ENCODE measurements at regions not wholly inside any gene's neighbourhood (a gene's known extent, or its start where the extent isn't known, plus 50 kb on each side); places are given as distances from the start of the nearest gene placed in this dataset.
A peak's percentile ranks its signal among the peaks of the same experiment; 100 is the strongest.

GRCh38 chr17:77420095-77420803 lies 279.5 kb downstream of the SEC14L1 start:
- H3K27ac ChIP-seq (ENCODE audit: low read length): no peak overlapping the region

GRCh38 chr17:77420804-77421629 lies 280.2 kb downstream of the SEC14L1 start:
- Histone ChIP-seq H3K36me3 (replicated peaks; ENCODE audit: low read depth, low read length) (no peaks in the 10 kb centered on the region), H3K4me3 (ENCODE audit: low read length) (peak overlapping the region; percentile 42), H3K79me2 (ENCODE audit: low read length) (no peaks in the 10 kb centered on the region), H3K9ac (ENCODE audit: low read length) (no peak overlapping the region), H3K4me1 (ENCODE audit: low read length) (peaks cover 7% of the 10 kb centered on the region; the same call in 1 of the 2 replicates), H3K4me2 (ENCODE audit: low read length) (peak overlapping the region; percentile 45), H3K27ac (ENCODE audit: low read length) (no peak overlapping the region), H2AFZ (ENCODE audit: low read depth, low read length) (peak overlapping the region; percentile 52), H4K20me1 (ENCODE audit: insufficient read depth, low read length) (no peaks in the 10 kb centered on the region), H3K9me3 (ENCODE audit: insufficient read depth, low read length) (no peaks in the 10 kb centered on the region), H3K27me3 (ENCODE audit: low read depth, low read length) (peaks cover 15% of the 10 kb centered on the region)
- TF ChIP-seq CTCF (IDR thresholded peaks at IDR 0.05; ENCODE audit: low read depth, low read length) (no peak), EZH2phosphoT487 (IDR thresholded peaks at IDR 0.05; ENCODE audit: low read depth) (no peak)

More at GRCh38 chr17:77420095-77420803, 279.5 kb downstream of the SEC14L1 start:
- H3K4me3 ChIP-seq (ENCODE audit: low read length): no peak overlapping the region
- no peaks in the 10 kb centered on the region for H3K36me3 ChIP-seq (replicated peaks; ENCODE audit: low read depth, low read length)
- H3K9me3 ChIP-seq (ENCODE audit: insufficient read depth, low read length): no peaks in the 10 kb centered on the region
- no peak for TF ChIP-seq EZH2phosphoT487 (IDR thresholded peaks at IDR 0.05; ENCODE audit: low read depth)
- TF ChIP-seq CTCF (IDR thresholded peaks at IDR 0.05; ENCODE audit: low read depth, low read length): no peak
- H3K27me3 ChIP-seq (ENCODE audit: low read depth, low read length): peaks cover 15% of the 10 kb centered on the region
- peaks cover 7% of the 10 kb centered on the region; the same call in 1 of the 2 replicates for H3K4me1 ChIP-seq (ENCODE audit: low read length)
- no peaks in the 10 kb centered on the region for H3K79me2 ChIP-seq (ENCODE audit: low read length)
- H2AFZ ChIP-seq (ENCODE audit: low read depth, low read length): no peak overlapping the region
- no peaks in the 10 kb centered on the region for H4K20me1 ChIP-seq (ENCODE audit: insufficient read depth, low read length)
- H3K4me2 ChIP-seq (ENCODE audit: low read length): peak overlapping the region; percentile 45; the same call in 1 of the 2 replicates
- no peak overlapping the region for H3K9ac ChIP-seq (ENCODE audit: low read length)

GRCh38 chr17:77421630-77421972 lies 280.8 kb downstream of the SEC14L1 start:
- Histone ChIP-seq H3K79me2 (ENCODE audit: low read length) (no peaks in the 10 kb centered on the region), H3K27me3 (ENCODE audit: low read depth, low read length) (peaks cover 15% of the 10 kb centered on the region), H2AFZ (ENCODE audit: low read depth, low read length) (peak overlapping the region; percentile 52), H4K20me1 (ENCODE audit: insufficient read depth, low read length) (no peaks in the 10 kb centered on the region), H3K4me2 (ENCODE audit: low read length) (peak overlapping the region; percentile 45), H3K9me3 (ENCODE audit: insufficient read depth, low read length) (no peaks in the 10 kb centered on the region), H3K9ac (ENCODE audit: low read length) (no peak overlapping the region), H3K4me1 (ENCODE audit: low read length) (peaks cover 7% of the 10 kb centered on the region; the same call in 1 of the 2 replicates), H3K27ac (ENCODE audit: low read length) (no peak overlapping the region), H3K36me3 (replicated peaks; ENCODE audit: low read depth, low read length) (no peaks in the 10 kb centered on the region), H3K4me3 (ENCODE audit: low read length) (peak overlapping the region; percentile 42)
- TF ChIP-seq CTCF (IDR thresholded peaks at IDR 0.05; ENCODE audit: low read depth, low read length) (no peak), EZH2phosphoT487 (IDR thresholded peaks at IDR 0.05; ENCODE audit: low read depth) (no peak)

- no peak overlapping the region for H3K4me2 ChIP-seq (ENCODE audit: low read length)
- H3K36me3 ChIP-seq (replicated peaks; ENCODE audit: low read depth, low read length): no peaks in the 10 kb centered on the region
These were observed 281.5 kb downstream of the SEC14L1 start for GRCh38 chr17:77422104-77422747.

More at GRCh38 chr17:77422104-77422747, 281.5 kb downstream of the SEC14L1 start:
- peaks cover 7% of the 10 kb centered on the region; the same call in 1 of the 2 replicates for H3K4me1 ChIP-seq (ENCODE audit: low read length)
- H4K20me1 ChIP-seq (ENCODE audit: insufficient read depth, low read length): no peaks in the 10 kb centered on the region
- H3K79me2 ChIP-seq (ENCODE audit: low read length): no peaks in the 10 kb centered on the region
- TF ChIP-seq EZH2phosphoT487 (IDR thresholded peaks at IDR 0.05; ENCODE audit: low read depth) (no peak), CTCF (IDR thresholded peaks at IDR 0.05; ENCODE audit: low read depth, low read length) (no peak)
- H3K4me3 ChIP-seq (ENCODE audit: low read length): no peak overlapping the region
- no peak overlapping the region for H3K27ac ChIP-seq (ENCODE audit: low read length)
- no peaks in the 10 kb centered on the region for H3K9me3 ChIP-seq (ENCODE audit: insufficient read depth, low read length)
- H3K27me3 ChIP-seq (ENCODE audit: low read depth, low read length): peaks cover 15% of the 10 kb centered on the region
- no peak overlapping the region for H3K9ac ChIP-seq (ENCODE audit: low read length)
- no peak overlapping the region for H2AFZ ChIP-seq (ENCODE audit: low read depth, low read length)

Measured in OCI-LY3 (cell line).